Uterus (tissue), 2 donors: ENCODE measurements at regions not wholly inside any gene's neighbourhood (a gene's known extent, or its start where the extent isn't known, plus 50 kb on each side); places are given as distances from the start of the nearest gene placed in this dataset.

Experiments
- CTCF ChIP-seq, 4 experiments: fragments of 200-600 bp in 2 of 4; fragments of 450-650 bp in 2 of 4; sonication (generic) in 2 of 4; IDR thresholded peaks; one replicate each; pipeline ENCODE4 v1.5.1; 2016 to 2019; ENCODE audit warnings: antibody characterized with exemption in 4 of 4, mild to moderate bottlenecking in 2 of 4, moderate library complexity in 1 of 4
- POLR2A ChIP-seq, 2 donors: fragments of 450-650 bp; IDR thresholded peaks; one replicate each; pipeline ENCODE4 v1.6.1; 2016; ENCODE audit warnings: antibody characterized with exemption in 2 of 2, mild to moderate bottlenecking in 1 of 2, moderate library complexity in 1 of 2

DNA sequence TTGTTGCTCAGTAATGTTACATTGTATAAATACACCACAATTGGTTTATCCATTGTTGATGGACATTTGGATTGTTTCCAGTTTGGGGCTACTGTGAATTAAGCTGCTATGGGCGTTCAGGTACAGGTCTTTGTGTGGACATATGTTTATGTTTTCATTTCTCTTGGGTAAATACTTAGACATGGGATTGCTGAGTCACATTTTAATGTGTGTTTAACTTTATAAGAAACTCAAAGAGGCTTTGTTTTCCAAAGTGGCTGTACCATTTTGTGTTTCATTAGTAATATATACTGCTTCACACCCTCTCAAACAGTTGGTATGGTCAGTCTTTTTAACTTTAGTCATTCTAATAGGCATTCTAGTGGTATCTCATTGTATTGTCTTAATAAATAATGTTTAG is 225.0 kb downstream of the SPTSSA start:
- TF ChIP-seq CTCF (IDR thresholded peaks at IDR 0.05) (no peak), POLR2A (IDR thresholded peaks at IDR 0.05) (no peak)
